HG03442 (cell line): ENCODE measurements at regions not wholly inside any gene's neighbourhood (a gene's known extent, or its start where the extent isn't known, plus 50 kb on each side); places are given as distances from the start of the nearest gene placed in this dataset.
A peak's percentile ranks its signal among the peaks of the same experiment; 100 is the strongest.
"Not testable (repeated sequence)": the region's sequence is repeated elsewhere in the genome, so short reads cannot be mapped to it uniquely, and the experiment has no call there.

Experiments
- ATAC-seq: cut with Tn5 transposase; IDR thresholded peaks from one replicate; pipeline ENCODE4 v1.9.1; 2021; ENCODE audit warnings: mild to moderate bottlenecking, moderate library complexity; ENCODE audit not compliant: unreplicated experiment

GRCh38 chr5:152456815-152457443, 51.9 kb upstream of the NMUR2 start:
- peak; percentile 78 for ATAC-seq

GRCh38 chr5:152462021-152462721, 57.1 kb upstream of the NMUR2 start:
- ATAC-seq: peak; percentile 91

GRCh38 chr5:152464048-152464447, 59.0 kb upstream of the NMUR2 start:
- no peak for ATAC-seq

- no peak for ATAC-seq
These were observed 60.1 kb upstream of the NMUR2 start for GRCh38 chr5:152465140-152465539.

- no peak for ATAC-seq
These were observed 61.1 kb upstream of the NMUR2 start for GRCh38 chr5:152466085-152466745.

GRCh38 chr5:152470167-152470566, 65.1 kb upstream of the NMUR2 start:
- ATAC-seq: no peak

GRCh38 chr5:152472083-152472482, 67.0 kb upstream of the NMUR2 start:
- ATAC-seq: no peak

GRCh38 chr5:152474961-152475360, 69.9 kb upstream of the NMUR2 start:
- no peak for ATAC-seq

- ATAC-seq: no peak
These were observed 72.5 kb upstream of the NMUR2 start for GRCh38 chr5:152477536-152477935.

GRCh38 chr5:152479866-152480265, 74.8 kb upstream of the NMUR2 start:
- not testable (repeated sequence) for ATAC-seq

- ATAC-seq: peak; percentile 100
These were observed 75.6 kb upstream of the NMUR2 start for GRCh38 chr5:152480677-152481076.

- ATAC-seq: no peak
These were observed 82.1 kb upstream of the NMUR2 start for GRCh38 chr5:152487130-152487529.

- no peak for ATAC-seq
These were observed 83.8 kb upstream of the NMUR2 start for GRCh38 chr5:152488869-152489268.

GRCh38 chr5:152499814-152500535, 94.9 kb upstream of the NMUR2 start:
- ATAC-seq: no peak

GRCh38 chr5:152501294-152501693, 96.2 kb upstream of the NMUR2 start:
- ATAC-seq: no peak

- no peak for ATAC-seq
These were observed 98.1 kb upstream of the NMUR2 start for GRCh38 chr5:152503206-152503605.

GRCh38 chr5:152505442-152506042, 100.5 kb upstream of the NMUR2 start:
- ATAC-seq: peak; percentile 92

- ATAC-seq: no peak
These were observed 106.0 kb upstream of the NMUR2 start for GRCh38 chr5:152511120-152511519.

- ATAC-seq: no peak
These were observed 106.6 kb upstream of the NMUR2 start for GRCh38 chr5:152511531-152512132.

GRCh38 chr5:152514827-152515397, 109.8 kb upstream of the NMUR2 start:
- ATAC-seq: no peak
